GM19025 (cell line): ENCODE measurements at regions not wholly inside any gene's neighbourhood (a gene's known extent, or its start where the extent isn't known, plus 50 kb on each side); places are given as distances from the start of the nearest gene placed in this dataset.

Experiments used
- ATAC-seq: cut with Tn5 transposase; IDR thresholded peaks from one replicate; pipeline ENCODE4 v1.9.1; 2021; ENCODE audit warnings: mild to moderate bottlenecking, low read depth, moderate library complexity; ENCODE audit not compliant: unreplicated experiment

GRCh38 chr18:64233851-64234250, 85.0 kb upstream of the LINC00305 start:
- ATAC-seq: no peak

- no peak for ATAC-seq
These were observed 72.1 kb upstream of the LINC00305 start for GRCh38 chr18:64220941-64221340.

- no peak for ATAC-seq
These were observed 70.6 kb upstream of the LINC00305 start for GRCh38 chr18:64219517-64219916.

- no peak for ATAC-seq
These were observed 61.6 kb upstream of the LINC00305 start for GRCh38 chr18:64210401-64210949.

- no peak for ATAC-seq
These were observed 59.6 kb upstream of the LINC00305 start for GRCh38 chr18:64208516-64208915.

- ATAC-seq: no peak
These were observed 58.9 kb upstream of the LINC00305 start for GRCh38 chr18:64207820-64208219.

- ATAC-seq: no peak
These were observed 54.4 kb upstream of the LINC00305 start for GRCh38 chr18:64203295-64203694.

- no peak for ATAC-seq
These were observed 54.0 kb upstream of the LINC00305 start for GRCh38 chr18:64202863-64203262.

- peak; percentile 62 for ATAC-seq
These were observed 53.4 kb upstream of the LINC00305 start for GRCh38 chr18:64202210-64202836.

GRCh38 chr18:64201781-64202180, 52.9 kb upstream of the LINC00305 start:
- no peak for ATAC-seq

- ATAC-seq: no peak
These were observed 50.7 kb upstream of the LINC00305 start for GRCh38 chr18:64199581-64199980.
